HG03565 (cell line): ENCODE measurements at regions not wholly inside any gene's neighbourhood (a gene's known extent, or its start where the extent isn't known, plus 50 kb on each side); places are given as distances from the start of the nearest gene placed in this dataset.

ENCODE experiments used
- ATAC-seq: cut with Tn5 transposase; IDR thresholded peaks from one replicate; pipeline ENCODE4 v1.9.1; 2021; ENCODE audit warnings: mild to moderate bottlenecking, moderate library complexity; ENCODE audit not compliant: unreplicated experiment

DNA sequence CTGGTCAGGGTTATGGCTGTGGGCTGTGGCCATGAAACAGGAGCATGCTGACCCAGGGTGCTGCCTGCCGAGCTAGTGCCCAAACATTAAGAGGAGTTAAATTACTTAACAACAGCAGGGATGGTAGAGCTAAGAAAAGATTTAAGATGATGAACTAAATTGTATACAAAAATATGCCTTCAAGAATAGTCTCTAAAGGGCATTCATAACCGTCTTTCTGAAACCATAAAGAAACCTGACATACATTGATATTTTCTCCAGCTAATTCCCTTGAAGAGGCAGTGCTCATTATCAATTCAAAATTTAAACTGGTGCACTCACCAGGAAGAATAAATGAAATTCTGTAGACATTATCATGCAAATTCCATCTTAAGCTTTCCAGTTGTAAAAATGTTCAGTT is 265.8 kb upstream of the TAC1 start:
- ATAC-seq: no peak

DNA sequence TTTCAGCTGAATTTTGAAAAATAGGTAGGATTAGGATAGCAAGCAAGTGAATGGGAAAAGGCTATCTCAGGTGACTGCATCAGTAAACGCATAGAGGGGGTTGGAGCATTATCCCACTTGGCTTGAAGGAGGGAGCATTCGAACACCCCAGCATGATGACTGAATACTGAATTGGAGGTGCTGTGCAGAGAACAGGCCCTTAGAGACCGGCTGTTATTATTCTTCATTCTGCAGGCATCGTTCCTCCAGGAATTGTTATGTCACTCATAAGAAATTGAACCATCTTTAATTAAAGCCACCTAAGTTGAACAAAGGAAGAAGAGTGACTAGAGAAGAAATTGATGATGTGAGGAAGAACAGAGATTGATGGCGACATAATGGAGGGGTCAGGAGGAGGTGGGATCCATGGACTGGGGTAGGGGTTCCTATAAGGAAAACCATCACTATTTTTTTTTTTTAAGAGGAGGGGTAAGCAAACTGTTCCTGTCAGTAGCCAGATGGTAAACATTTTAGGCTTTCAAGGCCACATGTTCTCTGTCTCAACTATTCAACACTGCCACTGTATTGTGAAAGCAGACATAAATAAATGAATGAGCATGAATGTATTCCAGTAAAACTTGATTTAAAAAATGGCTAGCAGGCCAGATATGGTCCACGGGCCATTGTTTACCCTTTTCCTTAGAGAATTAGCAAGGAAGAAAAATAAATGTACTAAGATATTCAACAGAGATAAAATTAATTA is 264.7 kb upstream of the TAC1 start:
- ATAC-seq: no peak

DNA sequence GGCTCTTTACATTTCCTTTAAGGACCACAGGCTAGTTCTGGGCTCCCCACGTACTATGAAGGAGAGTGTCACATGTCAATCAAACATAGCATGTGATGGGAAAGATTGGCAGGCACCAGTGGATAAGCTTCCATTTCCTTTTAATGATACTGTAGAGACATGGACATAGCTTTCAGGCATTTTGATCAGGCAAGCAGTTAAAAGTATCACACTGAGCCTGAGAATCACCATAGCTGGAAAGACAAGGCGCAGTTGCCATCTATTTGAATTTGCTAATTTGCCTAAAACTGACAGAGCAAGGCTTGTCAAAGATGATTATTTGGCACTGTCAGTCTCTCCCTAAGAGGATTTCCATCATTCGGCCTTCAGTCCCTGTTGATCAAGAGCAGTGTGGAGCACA is 263.4 kb upstream of the TAC1 start:
- ATAC-seq: no peak

DNA sequence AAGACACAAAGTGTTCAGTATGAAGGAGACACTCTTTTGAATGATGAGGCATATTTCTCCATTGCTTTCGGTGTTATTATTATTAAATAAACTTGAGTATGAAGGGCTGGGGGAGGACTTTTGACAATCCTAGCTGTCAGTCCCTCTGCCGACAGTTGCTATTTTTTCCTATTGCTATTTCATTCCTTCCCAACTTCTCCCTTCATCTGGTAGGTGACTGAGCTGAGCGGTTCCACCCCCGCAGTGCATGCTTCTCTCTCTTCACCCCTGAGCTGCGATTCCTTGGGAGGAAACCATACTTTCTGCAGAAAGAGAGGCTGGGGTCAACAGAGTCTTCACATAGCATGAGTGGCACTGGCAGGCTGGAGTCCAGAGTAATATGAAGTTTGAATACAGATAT is 261.2 kb upstream of the TAC1 start:
- no peak for ATAC-seq

DNA sequence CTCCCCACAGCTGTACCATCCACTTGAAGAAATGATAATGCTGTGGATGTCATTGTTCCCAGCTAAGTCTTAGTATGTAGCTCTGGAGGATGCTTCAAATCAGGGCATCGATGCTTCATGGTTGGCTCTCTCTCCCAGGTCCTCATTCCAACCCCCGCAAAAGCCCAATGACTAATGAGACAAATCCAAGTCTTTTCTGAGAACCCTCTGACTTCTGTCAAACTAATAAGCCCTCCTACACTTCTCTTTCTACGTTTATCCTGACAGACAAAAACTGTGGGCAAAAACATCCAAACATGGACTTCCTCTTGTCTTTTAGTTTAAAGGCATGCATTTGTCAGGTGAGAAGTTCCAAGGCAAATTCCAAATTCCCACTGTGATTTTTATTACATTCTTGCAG is 260.4 kb upstream of the TAC1 start:
- no peak for ATAC-seq

DNA sequence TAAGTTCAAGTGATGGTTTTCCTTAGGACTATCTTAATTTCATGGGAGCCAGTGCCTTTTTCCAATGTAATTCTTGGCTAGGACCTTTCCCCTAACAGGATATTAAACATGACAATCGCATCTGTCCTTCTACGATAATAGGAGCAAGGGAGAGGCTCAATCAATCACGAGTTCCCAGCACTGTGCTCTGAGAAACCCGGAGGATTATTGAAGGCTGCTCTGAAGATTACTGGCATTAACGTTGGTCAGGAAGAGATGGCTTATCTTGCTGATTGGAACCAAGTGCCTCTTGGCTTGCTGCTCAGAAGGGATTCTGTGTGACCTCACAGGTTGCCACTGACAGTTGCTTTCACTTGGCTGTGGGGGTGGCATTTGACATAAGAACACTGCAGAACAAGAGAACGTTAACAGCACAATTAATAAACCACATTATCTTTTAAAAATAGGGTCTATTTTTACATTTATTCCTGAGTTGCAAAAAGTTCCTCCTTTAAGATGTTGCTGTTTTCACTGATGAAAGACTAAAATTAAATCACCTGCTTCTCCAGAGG is 252.1 kb upstream of the TAC1 start:
- no peak for ATAC-seq

DNA sequence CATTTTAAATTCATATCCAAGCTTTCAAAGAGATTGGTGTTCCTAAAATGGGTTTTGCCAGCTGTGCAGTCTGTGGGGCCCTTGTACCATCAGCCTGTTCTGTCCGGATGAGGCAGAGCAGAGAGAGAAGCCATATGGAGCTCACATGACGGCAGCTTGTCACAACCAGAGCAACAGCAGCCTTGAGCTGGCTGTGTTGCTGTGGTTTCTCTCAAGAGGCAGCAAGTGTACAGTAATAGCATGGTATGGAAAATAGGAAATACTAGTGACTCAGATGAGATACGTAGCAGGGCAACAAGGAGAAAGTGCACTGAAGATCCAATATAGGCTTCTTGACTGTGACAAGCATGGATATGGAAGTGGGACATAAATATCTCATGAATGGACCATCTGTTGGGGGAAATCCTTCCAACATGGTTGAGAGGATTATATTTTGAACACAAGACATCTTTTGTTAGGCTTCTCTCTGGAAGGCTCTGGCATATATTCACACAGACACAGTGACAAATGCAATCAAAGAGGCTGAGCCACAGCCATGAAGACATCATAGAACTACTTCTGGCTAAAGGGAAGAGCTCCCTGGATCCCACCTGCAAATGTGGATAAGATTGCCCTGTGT is 251.0 kb upstream of the TAC1 start:
- ATAC-seq: no peak

DNA sequence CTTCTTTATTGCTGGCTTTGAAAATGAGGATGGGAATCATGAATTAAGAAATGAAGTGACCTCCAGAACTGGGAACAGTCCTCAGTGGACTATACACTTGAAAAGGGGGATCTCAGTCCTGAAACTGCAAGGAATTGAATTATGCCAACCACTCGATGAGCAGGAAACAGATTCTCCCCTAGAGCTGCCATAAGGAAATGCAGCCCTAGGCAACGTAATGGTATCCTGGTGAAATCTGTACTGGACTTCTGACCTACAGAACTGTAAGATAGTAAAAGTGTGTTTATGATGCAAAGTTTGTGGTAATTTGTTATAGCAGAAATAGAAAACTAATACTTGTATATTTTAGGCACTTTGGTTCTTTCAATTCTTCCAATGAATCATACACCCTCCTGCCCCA is 236.4 kb upstream of the TAC1 start:
- ATAC-seq: no peak

DNA sequence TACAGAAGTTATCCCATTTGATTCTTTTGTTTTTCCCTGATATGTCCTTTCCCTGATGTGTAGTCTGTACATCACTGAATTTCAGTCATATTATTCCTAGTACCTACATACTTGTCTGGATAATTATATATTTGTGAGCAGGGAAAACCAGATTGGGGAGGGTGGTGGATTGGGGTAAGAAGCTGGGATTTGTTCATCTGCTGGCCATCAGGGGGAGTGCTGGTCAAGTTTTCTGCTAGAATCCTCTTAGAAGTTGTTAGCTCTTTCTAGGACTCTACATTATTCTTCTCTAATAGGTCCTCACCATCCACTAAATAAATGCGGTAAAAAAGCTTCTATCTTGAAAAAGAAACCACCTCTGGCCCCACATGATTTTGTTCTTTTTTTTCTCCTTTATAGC is 232.7 kb upstream of the TAC1 start:
- peak; percentile 74 for ATAC-seq

DNA sequence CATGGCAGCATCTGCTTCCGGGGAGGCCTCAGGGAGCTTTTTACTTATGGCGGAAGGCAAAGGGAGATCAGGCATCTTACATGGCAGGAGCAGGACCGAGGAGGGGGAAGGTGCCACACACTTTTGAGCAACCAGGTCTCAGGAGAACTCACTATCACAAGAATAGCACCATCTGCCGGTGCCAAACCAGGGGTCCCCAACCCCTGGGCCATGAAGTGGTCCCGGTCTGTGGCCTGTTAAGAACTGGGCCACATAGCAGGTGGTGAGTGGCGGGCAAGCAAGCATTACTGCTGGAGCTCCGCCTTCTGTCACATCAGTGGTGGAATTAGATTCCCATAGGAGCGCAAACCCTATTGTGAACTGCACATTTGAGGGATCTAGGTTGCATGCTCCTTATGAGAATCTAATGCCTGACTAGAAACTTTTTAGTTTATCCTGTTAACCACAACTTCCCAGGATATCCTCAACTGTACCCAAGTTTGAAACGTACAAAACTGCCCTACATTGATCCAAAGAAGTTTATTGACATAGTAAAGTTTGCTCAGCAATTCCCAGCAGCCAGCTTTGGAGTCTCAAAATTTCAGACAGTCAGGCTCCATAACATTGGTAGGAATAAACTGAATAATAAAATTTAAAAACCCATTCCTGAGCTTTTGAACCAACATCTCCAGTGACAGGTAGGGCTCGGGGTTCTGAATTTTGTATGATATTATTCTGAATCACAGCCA is 228.4 kb upstream of the TAC1 start:
- no peak for ATAC-seq

DNA sequence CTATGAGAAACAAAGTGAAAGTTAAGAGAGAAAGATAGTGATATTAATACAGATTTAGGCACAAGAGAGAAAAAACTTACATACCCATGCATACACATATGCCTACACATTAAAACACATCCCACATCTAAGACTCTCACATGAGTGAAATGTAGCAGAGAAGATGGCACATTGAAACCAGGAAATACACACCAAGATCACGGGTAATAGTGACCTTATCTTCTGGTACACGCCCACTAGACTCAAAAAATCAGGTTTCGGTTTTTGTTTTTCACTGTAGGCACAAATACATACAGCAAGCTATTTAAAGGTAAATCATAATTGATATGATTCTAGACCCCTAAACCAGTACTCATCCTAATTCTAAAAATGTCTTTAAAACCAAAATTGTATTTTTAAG is 225.2 kb upstream of the TAC1 start:
- peak; percentile 68 for ATAC-seq

DNA sequence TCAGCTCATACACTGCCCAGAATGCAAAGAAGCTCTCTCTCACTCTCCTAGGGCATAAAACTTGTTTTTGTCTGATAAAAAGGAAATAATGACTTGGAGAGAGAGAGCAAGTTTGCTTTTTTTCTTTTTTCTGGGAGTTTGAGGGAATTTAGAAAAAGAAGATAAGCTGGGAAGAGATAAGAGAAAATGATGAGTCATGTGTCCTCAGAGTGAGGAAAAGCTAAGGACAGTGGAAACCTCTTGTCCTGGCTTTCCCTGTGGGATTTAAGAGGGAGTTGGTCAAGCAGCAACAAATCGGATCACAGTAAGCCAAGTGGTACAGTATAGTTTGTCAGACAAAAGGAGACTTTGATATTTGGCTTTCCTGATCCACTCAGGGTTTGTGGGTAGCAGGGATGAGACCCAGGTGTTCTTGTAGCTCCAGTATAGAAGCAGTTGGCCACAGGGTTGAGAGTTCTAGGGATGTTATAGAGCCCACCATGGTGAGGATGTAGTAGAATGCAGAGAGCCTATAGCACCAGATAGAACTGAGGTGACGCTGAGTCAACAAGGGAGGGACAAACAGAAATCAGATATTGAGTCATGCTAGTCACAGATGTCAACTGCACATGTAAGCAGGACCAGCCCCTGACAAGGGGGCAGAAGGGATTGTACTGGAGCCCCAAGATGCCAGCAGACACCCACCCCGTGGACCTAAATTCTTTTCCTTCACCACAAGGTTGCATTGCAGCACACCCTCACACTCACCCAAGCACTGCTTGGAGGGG is 219.3 kb upstream of the TAC1 start:
- ATAC-seq: no peak

DNA sequence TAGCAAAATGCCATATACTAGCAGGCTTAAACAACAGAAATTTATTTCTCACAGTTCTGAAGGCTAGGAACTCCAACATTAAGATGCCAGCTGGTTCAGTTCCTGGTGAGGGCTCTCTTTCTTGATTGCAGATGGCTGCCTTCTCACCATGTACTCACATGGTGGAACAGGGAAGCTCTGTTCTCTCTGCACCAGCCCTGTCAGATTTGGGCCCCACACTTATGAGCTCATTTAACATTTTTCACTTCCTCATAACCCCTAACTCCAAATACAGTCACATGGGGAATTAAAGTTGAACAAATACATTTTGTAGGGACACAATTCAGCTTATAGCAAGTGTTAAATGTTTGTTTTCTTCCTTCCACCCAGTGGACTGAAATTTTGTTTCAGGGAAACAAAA is 218.6 kb upstream of the TAC1 start:
- peak; percentile 49 for ATAC-seq

DNA sequence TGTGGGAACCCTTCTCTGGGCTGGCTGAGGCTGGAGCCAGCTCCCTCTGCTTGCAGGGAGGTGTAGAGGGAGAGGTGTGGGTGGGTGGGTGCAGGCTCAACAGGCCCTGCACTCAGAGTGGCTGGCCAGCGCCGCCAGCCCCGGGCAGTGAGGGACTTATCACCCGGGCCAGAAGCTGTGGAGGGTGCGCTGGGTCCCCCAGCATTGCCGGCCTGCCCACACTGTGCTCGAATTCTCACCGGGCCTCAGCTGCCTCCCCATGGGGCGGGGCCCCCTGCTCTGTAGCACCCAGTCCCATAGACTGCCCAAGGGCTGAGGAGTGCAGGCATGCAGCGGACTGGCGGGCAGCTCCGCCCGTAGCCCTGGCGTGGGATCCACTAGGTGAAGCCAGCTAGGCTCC is 190.7 kb upstream of the TAC1 start:
- no peak for ATAC-seq

DNA sequence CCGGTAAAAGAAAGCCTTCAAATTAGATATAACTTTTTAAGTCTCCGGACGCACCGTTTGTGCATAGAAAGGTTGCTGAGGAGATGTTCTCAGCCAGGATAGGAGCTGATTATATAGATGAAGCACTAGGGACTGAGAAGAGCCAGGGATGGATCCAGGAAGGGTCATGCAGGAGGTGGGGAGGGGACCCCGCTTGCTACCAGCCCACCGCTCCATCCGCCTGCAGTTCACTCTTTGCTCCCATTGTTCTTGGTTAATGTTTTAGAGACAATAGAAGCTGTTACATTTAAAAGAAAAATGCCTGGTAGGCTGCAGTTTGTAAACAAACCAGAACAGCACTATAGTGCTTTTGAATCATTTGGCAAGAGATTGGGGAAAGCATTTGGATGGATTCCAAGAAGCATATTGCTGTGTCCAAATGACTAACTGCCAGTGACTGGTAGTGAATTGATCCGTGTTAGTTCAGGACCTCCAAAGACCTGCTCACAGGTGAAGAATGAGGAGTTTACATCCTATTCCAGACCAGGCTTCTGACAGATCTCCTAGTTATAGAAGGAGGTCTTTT is 175.9 kb upstream of the TAC1 start:
- ATAC-seq: no peak

DNA sequence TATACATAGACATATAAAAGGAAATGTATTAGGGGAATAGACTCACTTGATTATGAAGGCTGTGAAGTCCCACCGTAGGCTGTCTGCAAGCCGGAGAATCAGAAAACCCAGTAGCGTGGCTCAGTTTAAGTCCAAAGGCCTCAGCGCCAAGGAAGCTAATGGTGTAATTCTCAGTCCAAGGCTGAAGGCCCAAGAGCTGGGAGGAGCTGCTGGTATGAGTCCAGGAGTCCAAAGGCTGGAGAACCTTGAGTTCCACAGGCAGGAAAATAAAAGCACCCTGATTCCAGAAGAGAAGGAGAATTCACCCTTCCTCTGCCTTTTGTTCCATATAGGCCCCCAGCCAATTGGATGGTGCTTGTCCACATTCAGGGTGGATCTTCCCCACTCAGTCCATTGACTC is 166.2 kb upstream of the TAC1 start:
- no peak for ATAC-seq

DNA sequence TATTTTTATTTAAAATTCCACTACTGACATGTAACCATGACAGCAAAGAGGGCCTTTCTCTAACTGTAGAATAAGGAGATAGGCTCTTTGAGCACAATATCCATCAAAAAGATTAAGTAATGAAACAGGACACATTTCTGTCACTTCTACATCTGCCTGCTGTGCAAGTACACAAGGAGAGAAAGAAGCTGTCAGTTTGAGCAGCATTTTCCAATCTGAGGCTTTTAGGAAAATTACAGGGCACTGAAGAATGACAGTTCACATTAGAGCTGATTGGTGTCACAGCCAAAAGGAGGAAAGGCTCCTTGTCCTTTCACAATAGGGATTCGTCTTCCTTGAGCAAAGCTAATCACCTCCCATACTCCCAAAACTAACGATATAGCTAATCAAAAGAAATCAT is 158.8 kb upstream of the TAC1 start:
- ATAC-seq: no peak

DNA sequence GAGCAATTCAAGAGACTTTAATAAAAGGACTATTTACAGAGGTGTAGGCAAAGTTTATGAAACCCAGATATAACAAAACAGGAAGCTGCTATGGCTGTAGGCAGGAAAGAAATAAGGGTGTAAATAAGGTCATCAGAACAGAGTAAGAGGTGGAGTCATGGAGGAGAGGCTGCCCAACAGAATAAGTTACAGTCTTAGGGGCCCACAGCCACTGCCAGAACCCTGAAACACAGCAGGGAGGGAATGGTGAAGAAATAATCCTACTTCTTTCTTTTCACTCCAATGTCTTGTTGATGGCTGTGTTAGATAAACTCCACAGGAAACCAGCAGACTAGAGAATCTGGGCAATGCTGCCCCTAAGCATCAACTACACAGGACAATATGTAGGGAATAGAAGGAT is 155.8 kb upstream of the TAC1 start:
- no peak for ATAC-seq

DNA sequence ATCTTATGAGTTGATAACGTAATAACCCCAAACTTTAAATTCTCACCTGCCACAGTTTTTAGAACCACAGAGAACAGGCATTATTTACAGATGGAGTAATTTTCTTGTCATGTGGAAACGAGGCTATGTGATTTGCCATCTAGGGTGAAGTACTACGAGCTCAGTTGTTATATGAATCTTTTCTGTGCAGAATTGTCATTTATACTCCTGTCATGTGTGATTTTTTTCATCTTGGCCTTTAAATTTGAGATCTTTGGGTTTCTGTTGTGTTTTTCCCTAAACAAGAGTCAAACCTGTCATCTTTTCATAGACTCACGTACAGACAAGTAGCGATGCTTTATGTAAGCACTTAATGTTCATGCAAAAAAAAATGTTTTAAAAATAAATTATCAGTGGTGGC is 153.7 kb upstream of the TAC1 start:
- ATAC-seq: no peak

DNA sequence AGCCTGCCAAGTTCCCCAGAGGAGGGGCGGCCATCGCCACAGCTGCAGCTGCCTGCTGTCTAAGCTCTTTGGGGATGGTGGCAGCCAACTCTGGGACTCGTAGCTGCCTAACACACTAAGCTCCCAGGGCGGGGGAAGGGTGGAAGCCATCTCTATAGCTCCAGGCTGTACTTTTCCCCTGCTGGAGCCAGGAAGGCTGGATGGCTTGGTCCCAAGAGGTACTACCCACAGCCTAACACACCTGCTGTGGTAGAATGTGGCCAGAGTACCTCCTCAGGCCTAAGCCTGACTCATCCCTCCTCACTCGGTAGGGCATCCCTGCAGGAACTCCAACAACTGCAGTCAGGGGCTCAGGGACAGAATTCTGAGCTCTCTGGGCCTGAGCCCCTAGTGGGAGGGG is 151.7 kb upstream of the TAC1 start:
- ATAC-seq: no peak

DNA sequence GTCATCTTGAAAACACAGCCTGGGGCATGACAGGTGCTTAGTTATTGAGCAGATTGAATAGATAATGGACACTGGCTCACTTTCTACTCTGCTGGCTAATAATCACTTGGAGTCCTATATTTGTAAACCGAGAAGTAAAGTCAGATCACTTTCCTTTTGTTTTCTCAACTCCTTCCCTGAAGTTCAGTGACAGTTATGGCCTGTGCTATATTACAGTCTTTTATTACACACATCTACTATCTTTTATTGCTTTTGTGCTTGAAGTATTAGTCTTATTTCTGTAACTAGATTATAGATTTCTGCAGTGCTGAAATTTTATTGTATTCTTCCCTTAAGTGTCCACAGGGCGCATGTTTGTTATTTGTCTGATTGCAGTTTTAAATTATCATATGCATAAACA is 136.4 kb upstream of the TAC1 start:
- no peak for ATAC-seq
